ENCODE measurements at regions not wholly inside any gene's neighbourhood (a gene's known extent, or its start where the extent isn't known, plus 50 kb on each side); places are given as distances from the start of the nearest gene placed in this dataset.

- TF ChIP-seq EZH2 (IDR thresholded peaks at IDR 0.05): no peak
- no peak for TF ChIP-seq EZH2phosphoT487 (IDR thresholded peaks at IDR 0.05)
Measured at GRCh38 chr2:56018267-56018666, 94.7 kb upstream of the EFEMP1 start.
